ENCODE measurements at regions not wholly inside any gene's neighbourhood (a gene's known extent, or its start where the extent isn't known, plus 50 kb on each side); places are given as distances from the start of the nearest gene placed in this dataset.

GRCh38 chr9:30020161-30020560, 2364.3 kb upstream of the ACO1 start:
- no peak overlapping the region for H3K4me2 ChIP-seq (ENCODE audit: low read length)
- ChIA-PET RAD21 (ENCODE audit: low non-redundant PET in 1 of 2, low total read pairs in 2 of 2, uncharacterized antibody in 2 of 2, unreplicated experiment in 2 of 2) (no interaction called here), POLR2A (no interaction called here), CTCF (no interaction called here)
- no peaks in the 10 kb centered on the region for H3K79me2 ChIP-seq (ENCODE audit: insufficient read depth, low read length)
- intact Hi-C loops (cut with micrococcal nuclease): no loop called here
- no peak overlapping the region for H3K27ac ChIP-seq (ENCODE audit: low read depth, low read length)
- no peak overlapping the region for H2AFZ ChIP-seq (ENCODE audit: low read depth, low read length, poor library complexity, severe bottlenecking)
- H3K4me1 ChIP-seq (ENCODE audit: control insufficient read depth in 1 of 2, insufficient read depth in 2 of 2, low read length in 2 of 2): no peaks in the 10 kb centered on the region
- no peak overlapping the region for H3K9ac ChIP-seq (ENCODE audit: low read length)
- H4K20me1 ChIP-seq (ENCODE audit: insufficient read depth): no peaks in the 10 kb centered on the region
- BruUV-seq (replicated peaks): no TSS peak
- ATAC-seq (no peak), DNase-seq (ENCODE audit: low read depth, low spot score) (no peak)
- H3K9me2 ChIP-seq (ENCODE audit: insufficient read depth): no peaks in the 10 kb centered on the region
- no peak overlapping the region for H3K4me3 ChIP-seq (replicated peaks in 1 of 2; ENCODE audit: low read depth in 1 of 2, low read length in 2 of 2)
- no peak for TF ChIP-seq FOSL1 (IDR thresholded peaks at IDR 0.05; ENCODE audit: low read depth)
- no peak for TF ChIP-seq CBX3 (IDR thresholded peaks at IDR 0.05; ENCODE audit: low read depth)
- TF ChIP-seq EZH2 (IDR thresholded peaks at IDR 0.05): no peak
- TF ChIP-seq JUND (IDR thresholded peaks at IDR 0.05): no peak
- TF ChIP-seq EGR1 (IDR thresholded peaks at IDR 0.05; ENCODE audit: low read depth): no peak
- TF ChIP-seq ELF1 (IDR thresholded peaks at IDR 0.05; ENCODE audit: borderline replicate concordance, low read depth): no peak
- no peak for TF ChIP-seq POLR2AphosphoS5 (IDR thresholded peaks at IDR 0.05; ENCODE audit: low read depth, low read length)
- TF ChIP-seq ZFX (IDR thresholded peaks at IDR 0.05): no peak
- no peak for TF ChIP-seq SRF (IDR thresholded peaks at IDR 0.05; ENCODE audit: low read depth)
- TF ChIP-seq SP1 (IDR thresholded peaks at IDR 0.05; ENCODE audit: low read depth): no peak
- TF ChIP-seq RAD21 (IDR thresholded peaks at IDR 0.05; ENCODE audit: low read depth): no peak
- TF ChIP-seq REST (IDR thresholded peaks at IDR 0.05; ENCODE audit: low read depth): no peak
- TF ChIP-seq TCF7L2 (IDR thresholded peaks at IDR 0.05; ENCODE audit: borderline replicate concordance, extremely low read depth, insufficient read depth, insufficient read length): no peak
- no peak for TF ChIP-seq ATF3 (IDR thresholded peaks at IDR 0.05)
- no peak for TF ChIP-seq SIN3A (IDR thresholded peaks at IDR 0.05; ENCODE audit: low read depth)
- no peak for TF ChIP-seq CEBPB (IDR thresholded peaks at IDR 0.05; ENCODE audit: low read depth)
- no peak for TF ChIP-seq POLR2A (IDR thresholded peaks at IDR 0.05; ENCODE audit: borderline replicate concordance, extremely low read depth, insufficient read depth, insufficient read length)
- no peaks in the 10 kb centered on the region for H3K27me3 ChIP-seq (ENCODE audit: insufficient read depth, low read length)
- no peaks in the 10 kb centered on the region for H3K9me3 ChIP-seq (ENCODE audit: control insufficient read depth in 1 of 2, insufficient read depth in 1 of 2, low read depth in 1 of 2, low read length in 2 of 2)
- no peaks in the 10 kb centered on the region for H3K36me3 ChIP-seq (ENCODE audit: control insufficient read depth in 1 of 2, insufficient read depth in 2 of 2, low read length in 2 of 2)
